ENCODE measurements at regions not wholly inside any gene's neighbourhood (a gene's known extent, or its start where the extent isn't known, plus 50 kb on each side); places are given as distances from the start of the nearest gene placed in this dataset.
"Not testable (repeated sequence)": the region's sequence is repeated elsewhere in the genome, so short reads cannot be mapped to it uniquely, and the experiment has no call there.

- Mint-ChIP-seq H3K9me3 (peaks cover 11% of the 10 kb centered on the region), H3K4me1 (ENCODE audit: low read depth) (no peaks in the 10 kb centered on the region), H3K36me3 (ENCODE audit: low read depth) (no peaks in the 10 kb centered on the region), H3K27me3 (ENCODE audit: low read depth) (no peaks in the 10 kb centered on the region), H3K27ac (no peak overlapping the region), H3K4me3 (no peak overlapping the region)
- DNase-seq (ENCODE audit: low spot score) = no peak
Observed at GRCh38 chr2:53058526-53058925, 709.1 kb upstream of the CHAC2 start.

GRCh38 chr2:53053937-53054336, 713.7 kb upstream of the CHAC2 start:
- no peaks in the 10 kb centered on the region for H3K36me3 Mint-ChIP-seq (ENCODE audit: low read depth)
- H3K27me3 Mint-ChIP-seq (ENCODE audit: low read depth) = no peaks in the 10 kb centered on the region
- no peak overlapping the region for H3K27ac Mint-ChIP-seq
- H3K9me3 Mint-ChIP-seq = peaks cover 4% of the 10 kb centered on the region
- no peak overlapping the region for H3K4me3 Mint-ChIP-seq
- no peak for DNase-seq (ENCODE audit: low spot score)
- H3K4me1 Mint-ChIP-seq (ENCODE audit: low read depth) = no peaks in the 10 kb centered on the region

- Mint-ChIP-seq H3K9me3 (peaks cover 3% of the 10 kb centered on the region), H3K4me3 (no peak overlapping the region), H3K27ac (no peak overlapping the region), H3K36me3 (ENCODE audit: low read depth) (no peaks in the 10 kb centered on the region), H3K4me1 (ENCODE audit: low read depth) (no peaks in the 10 kb centered on the region), H3K27me3 (ENCODE audit: low read depth) (no peaks in the 10 kb centered on the region)
- no peak for DNase-seq (ENCODE audit: low spot score)
Observed at GRCh38 chr2:53051157-53051556, 716.4 kb upstream of the CHAC2 start.

- H3K4me1 Mint-ChIP-seq (ENCODE audit: low read depth) = peaks cover 3% of the 10 kb centered on the region
- H3K4me3 Mint-ChIP-seq = no peak overlapping the region
- H3K27ac Mint-ChIP-seq = no peak overlapping the region
- H3K27me3 Mint-ChIP-seq (ENCODE audit: low read depth) = no peaks in the 10 kb centered on the region
- no peak for DNase-seq (ENCODE audit: low spot score)
- H3K36me3 Mint-ChIP-seq (ENCODE audit: low read depth) = no peaks in the 10 kb centered on the region
- peaks cover 12% of the 10 kb centered on the region for H3K9me3 Mint-ChIP-seq
Observed at GRCh38 chr2:53040536-53041229, 726.9 kb upstream of the CHAC2 start.

- no peaks in the 10 kb centered on the region for H3K9me3 Mint-ChIP-seq
- H3K27me3 Mint-ChIP-seq (ENCODE audit: low read depth) = no peaks in the 10 kb centered on the region
- no peaks in the 10 kb centered on the region for H3K36me3 Mint-ChIP-seq (ENCODE audit: low read depth)
- DNase-seq (ENCODE audit: low spot score) = no peak
- H3K4me1 Mint-ChIP-seq (ENCODE audit: low read depth) = no peaks in the 10 kb centered on the region
- H3K4me3 Mint-ChIP-seq = no peak overlapping the region
- H3K27ac Mint-ChIP-seq = no peak overlapping the region
Observed at GRCh38 chr2:53036196-53036595, 731.4 kb upstream of the CHAC2 start.

- Mint-ChIP-seq H3K4me3 (no peak overlapping the region), H3K36me3 (ENCODE audit: low read depth) (no peaks in the 10 kb centered on the region), H3K27ac (no peak overlapping the region), H3K27me3 (ENCODE audit: low read depth) (no peaks in the 10 kb centered on the region), H3K4me1 (ENCODE audit: low read depth) (no peaks in the 10 kb centered on the region), H3K9me3 (no peaks in the 10 kb centered on the region)
- DNase-seq (ENCODE audit: low spot score) = no peak
Observed at GRCh38 chr2:53035153-53035552, 732.5 kb upstream of the CHAC2 start.

- H3K4me3 Mint-ChIP-seq = no peak overlapping the region
- H3K4me1 Mint-ChIP-seq (ENCODE audit: low read depth) = no peaks in the 10 kb centered on the region
- no peaks in the 10 kb centered on the region for H3K9me3 Mint-ChIP-seq
- no peak overlapping the region for H3K27ac Mint-ChIP-seq
- no peaks in the 10 kb centered on the region for H3K36me3 Mint-ChIP-seq (ENCODE audit: low read depth)
- no peak for DNase-seq (ENCODE audit: low spot score)
- no peaks in the 10 kb centered on the region for H3K27me3 Mint-ChIP-seq (ENCODE audit: low read depth)
Observed at GRCh38 chr2:53033411-53033810, 734.2 kb upstream of the CHAC2 start.

- no peaks in the 10 kb centered on the region for H3K36me3 Mint-ChIP-seq (ENCODE audit: low read depth)
- no peak for DNase-seq (ENCODE audit: low spot score)
- no peak overlapping the region for H3K4me3 Mint-ChIP-seq
- H3K27ac Mint-ChIP-seq = no peak overlapping the region
- H3K4me1 Mint-ChIP-seq (ENCODE audit: low read depth) = no peaks in the 10 kb centered on the region
- H3K9me3 Mint-ChIP-seq = peaks cover 6% of the 10 kb centered on the region
- H3K27me3 Mint-ChIP-seq (ENCODE audit: low read depth) = no peaks in the 10 kb centered on the region
Observed at GRCh38 chr2:53028746-53029423, 738.7 kb upstream of the CHAC2 start.

GRCh38 chr2:53028225-53028624, 739.4 kb upstream of the CHAC2 start:
- DNase-seq (ENCODE audit: low spot score) = no peak
- H3K36me3 Mint-ChIP-seq (ENCODE audit: low read depth) = no peaks in the 10 kb centered on the region
- no peak overlapping the region for H3K4me3 Mint-ChIP-seq
- H3K27me3 Mint-ChIP-seq (ENCODE audit: low read depth) = no peaks in the 10 kb centered on the region
- H3K9me3 Mint-ChIP-seq = peaks cover 9% of the 10 kb centered on the region
- no peaks in the 10 kb centered on the region for H3K4me1 Mint-ChIP-seq (ENCODE audit: low read depth)
- no peak overlapping the region for H3K27ac Mint-ChIP-seq

GRCh38 chr2:53022248-53022647, 745.4 kb upstream of the CHAC2 start:
- H3K9me3 Mint-ChIP-seq; H3K4me3 Mint-ChIP-seq; H3K27ac Mint-ChIP-seq; H3K4me1 Mint-ChIP-seq (ENCODE audit: low read depth); H3K27me3 Mint-ChIP-seq (ENCODE audit: low read depth); DNase-seq (ENCODE audit: low spot score); H3K36me3 Mint-ChIP-seq (ENCODE audit: low read depth): not testable (repeated sequence)

GRCh38 chr2:53021828-53022227, 745.8 kb upstream of the CHAC2 start:
- Mint-ChIP-seq H3K27ac (no peak overlapping the region), H3K27me3 (ENCODE audit: low read depth) (no peaks in the 10 kb centered on the region), H3K4me3 (no peak overlapping the region), H3K9me3 (peaks cover 3% of the 10 kb centered on the region), H3K4me1 (ENCODE audit: low read depth) (no peaks in the 10 kb centered on the region), H3K36me3 (ENCODE audit: low read depth) (no peaks in the 10 kb centered on the region)
- DNase-seq (ENCODE audit: low spot score) = no peak

GRCh38 chr2:53021292-53021691, 746.3 kb upstream of the CHAC2 start:
- Mint-ChIP-seq H3K4me1 (ENCODE audit: low read depth) (no peaks in the 10 kb centered on the region), H3K27ac (no peak overlapping the region), H3K4me3 (no peak overlapping the region), H3K36me3 (ENCODE audit: low read depth) (no peaks in the 10 kb centered on the region), H3K9me3 (peaks cover 3% of the 10 kb centered on the region), H3K27me3 (ENCODE audit: low read depth) (no peaks in the 10 kb centered on the region)
- no peak for DNase-seq (ENCODE audit: low spot score)

- DNase-seq (ENCODE audit: low spot score) = no peak
- Mint-ChIP-seq H3K27ac (no peak overlapping the region), H3K9me3 (peaks cover 3% of the 10 kb centered on the region), H3K4me1 (ENCODE audit: low read depth) (no peaks in the 10 kb centered on the region), H3K36me3 (ENCODE audit: low read depth) (no peaks in the 10 kb centered on the region), H3K4me3 (no peak overlapping the region), H3K27me3 (ENCODE audit: low read depth) (no peaks in the 10 kb centered on the region)
Observed at GRCh38 chr2:53018825-53019425, 748.7 kb upstream of the CHAC2 start.

- H3K27ac Mint-ChIP-seq = no peak overlapping the region
- H3K36me3 Mint-ChIP-seq (ENCODE audit: low read depth) = no peaks in the 10 kb centered on the region
- no peak for DNase-seq (ENCODE audit: low spot score)
- no peak overlapping the region for H3K4me3 Mint-ChIP-seq
- peaks cover 19% of the 10 kb centered on the region for H3K9me3 Mint-ChIP-seq
- H3K4me1 Mint-ChIP-seq (ENCODE audit: low read depth) = no peaks in the 10 kb centered on the region
- no peaks in the 10 kb centered on the region for H3K27me3 Mint-ChIP-seq (ENCODE audit: low read depth)
Observed at GRCh38 chr2:53006980-53007379, 760.6 kb upstream of the CHAC2 start.
